Peyer's patch (tissue), 4 donors: ENCODE measurements at regions not wholly inside any gene's neighbourhood (a gene's known extent, or its start where the extent isn't known, plus 50 kb on each side); places are given as distances from the start of the nearest gene placed in this dataset.

Source experiments
- CTCF ChIP-seq, 6 experiments: fragments of 450-650 bp in 4 of 6; fragments of 200-600 bp in 2 of 6; sonication (generic) in 1 of 6; IDR thresholded peaks; one replicate each; pipeline ENCODE4 v1.5.1; 2017 to 2019; ENCODE audit warnings: antibody characterized with exemption in 6 of 6, mild to moderate bottlenecking in 3 of 6, moderate library complexity in 1 of 6
- POLR2A ChIP-seq, 2 donors: fragments of 450-650 bp; IDR thresholded peaks; one replicate each; pipeline ENCODE4 v1.5.1; 2017; ENCODE audit warnings: antibody characterized with exemption in 2 of 2, mild to moderate bottlenecking in 2 of 2, moderate library complexity in 2 of 2

- TF ChIP-seq POLR2A (IDR thresholded peaks at IDR 0.05) (no peak), CTCF (IDR thresholded peaks at IDR 0.05) (no peak)
Measured at GRCh38 chr13:77999746-78000145, 81.1 kb upstream of the EDNRB start.
